Stomach (tissue), 4 donors: ENCODE measurements at regions not wholly inside any gene's neighbourhood (a gene's known extent, or its start where the extent isn't known, plus 50 kb on each side); places are given as distances from the start of the nearest gene placed in this dataset.

Experiments
- CTCF ChIP-seq, 7 experiments: fragments of 450-650 bp in 4 of 7; fragments of 200-600 bp in 3 of 7; sonication (generic) in 3 of 7; IDR thresholded peaks; one replicate each; pipeline ENCODE4 v1.5.1; 2016 to 2019; ENCODE audit warnings: antibody characterized with exemption in 7 of 7, control low read depth in 2 of 7, mild to moderate bottlenecking in 1 of 7
- POLR2A ChIP-seq, 4 donors: fragments of 450-650 bp; IDR thresholded peaks; one replicate each; pipeline ENCODE4 v1.6.1; 2016; ENCODE audit warnings: antibody characterized with exemption in 4 of 4, control low read depth in 2 of 4, mild to moderate bottlenecking in 1 of 4, moderate library complexity in 1 of 4

GRCh38 chr6:159521962-159522361, 171.1 kb downstream of the SOD2 start:
- TF ChIP-seq POLR2A (IDR thresholded peaks at IDR 0.05), result no peak
- no peak for TF ChIP-seq CTCF (IDR thresholded peaks at IDR 0.05)
